ENCODE measurements at regions not wholly inside any gene's neighbourhood (a gene's known extent, or its start where the extent isn't known, plus 50 kb on each side); places are given as distances from the start of the nearest gene placed in this dataset.

DNA sequence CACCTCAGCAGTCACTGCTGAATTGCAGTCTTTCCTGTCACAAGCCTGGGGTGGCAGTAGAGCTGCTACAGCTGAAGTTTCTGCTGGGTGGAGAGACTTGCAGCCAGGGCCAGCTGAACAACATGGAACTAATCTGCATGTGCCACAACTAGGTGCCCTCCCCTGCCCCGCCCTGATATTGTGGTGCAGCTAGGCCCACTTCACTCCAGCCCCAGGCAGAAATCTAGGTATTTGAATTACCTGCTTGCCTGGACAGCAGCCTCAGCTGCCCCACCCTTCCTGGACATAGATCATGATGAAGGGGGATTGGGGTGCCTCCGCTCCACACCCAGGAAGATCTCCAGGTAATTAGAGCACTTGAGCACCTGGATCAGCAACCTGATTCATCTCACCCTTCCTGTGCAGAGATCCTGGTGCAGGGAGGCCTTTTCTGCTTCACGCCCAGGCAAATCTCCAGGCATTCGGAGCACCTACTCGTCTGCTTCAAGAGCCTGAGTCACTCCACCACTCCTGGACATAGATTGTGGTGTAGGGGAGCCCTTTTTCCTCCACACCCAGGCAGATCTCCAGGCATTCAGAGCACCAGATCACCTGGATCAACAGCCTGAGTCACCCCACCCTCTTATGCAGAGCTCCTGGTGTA lies 477.0 kb downstream of the SOX5 start:
- peaks cover 2% of the 10 kb centered on the region; the same call in 1 of the 2 replicates for H3K27me3 Mint-ChIP-seq (ENCODE audit: low read depth)
- no peaks in the 10 kb centered on the region for H3K79me1 ChIP-seq (ENCODE audit: insufficient read depth, low read depth, low read length, poor library complexity, severe bottlenecking)
- peak overlapping the region in 1 of 3 experiments; percentile 62; a peak in 1 of 7 replicates for H3K27ac Mint-ChIP-seq
- H4K91ac ChIP-seq (ENCODE audit: insufficient read length, low read depth, low read length) = no peak overlapping the region
- H2BK15ac ChIP-seq (ENCODE audit: low read depth, low read length) = no peak overlapping the region
- peaks cover 8 to 13% of the 10 kb centered on the region in 2 experiments; a peak in 3 of 5 replicates for H3K9me3 Mint-ChIP-seq
- no peaks in the 10 kb centered on the region for H3K27me3 ChIP-seq (ENCODE audit: insufficient read depth, low read length)
- H3K14ac ChIP-seq (ENCODE audit: insufficient read depth, low read length) = no peak overlapping the region
- H3K27ac ChIP-seq (ENCODE audit: insufficient read length, low read depth, low read length) = no peak overlapping the region
- TF ChIP-seq, protein P1, sequence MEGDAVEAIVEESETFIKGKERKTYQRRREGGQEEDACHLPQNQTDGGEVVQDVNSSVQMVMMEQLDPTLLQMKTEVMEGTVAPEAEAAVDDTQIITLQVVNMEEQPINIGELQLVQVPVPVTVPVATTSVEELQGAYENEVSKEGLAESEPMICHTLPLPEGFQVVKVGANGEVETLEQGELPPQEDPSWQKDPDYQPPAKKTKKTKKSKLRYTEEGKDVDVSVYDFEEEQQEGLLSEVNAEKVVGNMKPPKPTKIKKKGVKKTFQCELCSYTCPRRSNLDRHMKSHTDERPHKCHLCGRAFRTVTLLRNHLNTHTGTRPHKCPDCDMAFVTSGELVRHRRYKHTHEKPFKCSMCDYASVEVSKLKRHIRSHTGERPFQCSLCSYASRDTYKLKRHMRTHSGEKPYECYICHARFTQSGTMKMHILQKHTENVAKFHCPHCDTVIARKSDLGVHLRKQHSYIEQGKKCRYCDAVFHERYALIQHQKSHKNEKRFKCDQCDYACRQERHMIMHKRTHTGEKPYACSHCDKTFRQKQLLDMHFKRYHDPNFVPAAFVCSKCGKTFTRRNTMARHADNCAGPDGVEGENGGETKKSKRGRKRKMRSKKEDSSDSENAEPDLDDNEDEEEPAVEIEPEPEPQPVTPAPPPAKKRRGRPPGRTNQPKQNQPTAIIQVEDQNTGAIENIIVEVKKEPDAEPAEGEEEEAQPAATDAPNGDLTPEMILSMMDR (conservative IDR thresholded peaks at IDR 0.05) = no peak; the same call in 2 of the 3 replicates
- H3K23ac ChIP-seq (ENCODE audit: insufficient read length, low read depth, low read length) = no peak overlapping the region
- no peak overlapping the region for H2BK120ac ChIP-seq (ENCODE audit: low read depth, low read length, poor library complexity, severe bottlenecking)
- no peak overlapping the region for H2AFZ ChIP-seq (ENCODE audit: low read length)
- no peak overlapping the region for H3K18ac ChIP-seq (ENCODE audit: insufficient read length, low read depth, low read length)
- no peak overlapping the region for H4K5ac ChIP-seq (ENCODE audit: insufficient read length, low read depth, low read length)
- no peak overlapping the region for H2BK5ac ChIP-seq (ENCODE audit: insufficient read length, low read length)
- H2BK20ac ChIP-seq (ENCODE audit: low read depth, low read length, poor library complexity, severe bottlenecking) = no peak overlapping the region
- no peak overlapping the region for H3K4ac ChIP-seq (ENCODE audit: low read depth, low read length)
- no peak overlapping the region for H3K9ac ChIP-seq (ENCODE audit: extremely low read depth, insufficient read length, low read length)
- H4K20me1 ChIP-seq (ENCODE audit: control insufficient read depth, insufficient read depth, insufficient read length) = no peaks in the 10 kb centered on the region
- H3K9me3 ChIP-seq (ENCODE audit: control insufficient read depth, low read depth, low read length) = no peaks in the 10 kb centered on the region
- no peaks in the 10 kb centered on the region for H3K4me1 ChIP-seq (ENCODE audit: insufficient read depth, low read length)
- H3K4me2 ChIP-seq (ENCODE audit: insufficient read depth, insufficient read length, low read length) = no peak overlapping the region
- WGBS (ENCODE audit: extremely low coverage, insufficient read length, low lambda C conversion rate) = no CpG with 5 or more reads among the region's 5 CpGs
- H3K4me1 Mint-ChIP-seq = peaks cover 0 to 3% of the 10 kb centered on the region in 2 experiments; a peak in 2 of 4 replicates
- no peak overlapping the region for H4K8ac ChIP-seq (replicated peaks; ENCODE audit: insufficient read length, low read depth, low read length)
- no peaks in the 10 kb centered on the region; the same call in 1 of the 2 replicates for H3K79me2 ChIP-seq (ENCODE audit: insufficient read depth, low read length)
- peak; percentile 55 for DNase-seq
- H3K56ac ChIP-seq (ENCODE audit: insufficient read length, low read depth, low read length) = no peak overlapping the region
- H3K4me3 Mint-ChIP-seq = no peak overlapping the region
- no peak overlapping the region for H2AK5ac ChIP-seq (ENCODE audit: insufficient read length, low read length)
- H3T11ph ChIP-seq (ENCODE audit: low read length) = no peak overlapping the region
- H3K23me2 ChIP-seq (ENCODE audit: insufficient read length, low read depth, low read length, poor library complexity, severe bottlenecking) = no peaks in the 10 kb centered on the region
- peaks cover 2 to 10% (median 6%) of the 10 kb centered on the region in 3 experiments; a peak in 5 of 7 replicates for H3K36me3 Mint-ChIP-seq (ENCODE audit: insufficient read depth in 1 of 3, low read depth in 3 of 3)
- H2BK12ac ChIP-seq (ENCODE audit: insufficient read length, low read depth, low read length) = no peak overlapping the region
